RPMI8226 (cell line): ENCODE measurements at regions not wholly inside any gene's neighbourhood (a gene's known extent, or its start where the extent isn't known, plus 50 kb on each side); places are given as distances from the start of the nearest gene placed in this dataset.

Experiments used
- DNase-seq: peaks from one replicate; pipeline ENCODE4 v3.0.0-alpha.2; 2015

GRCh38 chr6:156559162-156559690, 218.0 kb upstream of the ARID1B start:
- no peak for DNase-seq

GRCh38 chr6:156557911-156558259, 219.3 kb upstream of the ARID1B start:
- no peak for DNase-seq

- DNase-seq: no peak
Measured at GRCh38 chr6:156557251-156557910, 219.8 kb upstream of the ARID1B start.

- no peak for DNase-seq
Measured at GRCh38 chr6:156556811-156557210, 220.4 kb upstream of the ARID1B start.

DNA sequence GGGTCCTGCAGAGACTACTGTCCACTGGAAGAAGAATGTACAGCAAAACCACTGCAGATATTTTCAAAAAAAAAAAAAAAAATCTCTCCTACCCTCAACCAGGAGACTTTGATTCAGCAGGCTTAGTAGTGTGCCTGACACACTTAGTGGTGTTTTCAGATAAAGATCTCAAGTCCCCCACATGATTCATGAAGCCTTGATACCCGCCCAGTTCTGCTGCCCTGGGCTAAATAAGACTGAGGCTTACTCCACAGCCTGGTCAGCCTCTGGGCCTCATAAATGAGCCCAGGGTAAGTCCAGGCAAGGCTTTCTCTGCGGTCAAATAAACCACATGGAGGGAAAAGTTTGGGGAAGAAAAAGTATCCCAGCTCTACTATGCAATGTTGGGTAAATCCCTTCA, 222.1 kb upstream of the ARID1B start:
- DNase-seq: no peak

GRCh38 chr6:156554160-156554559, 223.0 kb upstream of the ARID1B start:
- DNase-seq: no peak

DNA sequence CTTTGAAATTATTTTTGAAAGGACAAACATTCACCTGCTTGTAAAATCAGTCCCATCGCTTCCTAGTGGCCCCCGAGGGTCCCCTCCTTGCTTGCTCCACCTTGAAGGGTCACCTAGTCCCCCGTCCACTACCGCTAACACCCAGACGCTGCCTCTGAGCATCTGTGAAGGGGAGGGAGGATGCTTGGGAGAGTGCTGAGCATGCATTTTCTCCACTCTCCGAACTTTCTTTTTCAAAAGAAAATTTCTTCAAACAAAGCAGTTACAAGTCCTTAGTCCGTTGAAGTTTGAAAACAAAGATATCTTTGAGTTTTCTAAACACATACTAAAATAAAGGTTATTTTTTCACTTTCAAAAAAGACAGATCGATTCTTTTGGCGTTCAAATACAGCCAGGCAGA, 224.3 kb upstream of the ARID1B start:
- DNase-seq: no peak

- DNase-seq: no peak
Measured at GRCh38 chr6:156550949-156551348, 226.2 kb upstream of the ARID1B start.

GRCh38 chr6:156545931-156546330, 231.2 kb upstream of the ARID1B start:
- DNase-seq: no peak

GRCh38 chr6:156545021-156545420, 232.2 kb upstream of the ARID1B start:
- no peak for DNase-seq

- no peak for DNase-seq
Measured at GRCh38 chr6:156544046-156544445, 233.1 kb upstream of the ARID1B start.

GRCh38 chr6:156543431-156543830, 233.7 kb upstream of the ARID1B start:
- DNase-seq: no peak

- no peak for DNase-seq
Measured at GRCh38 chr6:156538875-156539660, 238.1 kb upstream of the ARID1B start.

- DNase-seq: no peak
Measured at GRCh38 chr6:156534594-156534993, 242.6 kb upstream of the ARID1B start.

GRCh38 chr6:156533872-156534524, 243.2 kb upstream of the ARID1B start:
- DNase-seq: no peak

DNA sequence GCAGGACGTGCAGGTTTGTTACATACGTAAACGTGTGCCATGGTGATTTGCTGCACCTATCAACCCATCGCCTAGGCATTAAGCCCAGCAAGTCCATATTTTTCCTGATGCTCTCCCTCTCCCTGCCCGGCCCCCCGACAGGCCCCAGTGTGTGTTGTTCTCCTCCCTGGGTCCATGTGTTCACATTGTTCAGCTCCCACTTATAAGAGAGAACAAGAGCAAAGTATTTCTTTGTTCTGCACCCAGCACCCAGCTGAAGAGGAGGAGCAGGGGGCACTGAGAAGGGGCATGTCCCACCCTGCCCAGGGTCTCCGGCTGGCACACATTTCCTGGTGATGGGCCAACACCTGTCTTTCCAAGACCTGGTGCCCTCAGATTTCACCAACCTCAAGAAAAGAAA, 251.1 kb upstream of the ARID1B start:
- no peak for DNase-seq

GRCh38 chr6:156525541-156525940, 251.6 kb upstream of the ARID1B start:
- no peak for DNase-seq

DNA sequence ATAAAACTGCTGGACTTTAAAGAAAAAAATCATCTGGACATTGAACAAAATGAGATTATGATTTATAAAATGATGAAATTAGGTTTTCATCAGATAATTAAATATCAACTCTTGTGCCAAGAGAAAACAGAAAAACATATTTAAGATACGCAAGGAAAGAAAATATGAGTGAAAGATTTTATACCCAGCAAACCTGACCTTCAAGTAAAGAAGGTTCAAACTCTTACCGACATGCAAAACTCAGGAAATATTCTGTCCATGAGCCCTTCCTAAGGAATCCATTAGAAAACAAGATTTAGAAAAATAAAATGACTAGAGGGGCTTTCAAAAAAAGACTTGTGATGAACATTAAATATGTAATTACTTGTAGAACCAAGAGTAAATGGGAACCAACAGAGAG, 257.2 kb upstream of the ARID1B start:
- DNase-seq: no peak

DNA sequence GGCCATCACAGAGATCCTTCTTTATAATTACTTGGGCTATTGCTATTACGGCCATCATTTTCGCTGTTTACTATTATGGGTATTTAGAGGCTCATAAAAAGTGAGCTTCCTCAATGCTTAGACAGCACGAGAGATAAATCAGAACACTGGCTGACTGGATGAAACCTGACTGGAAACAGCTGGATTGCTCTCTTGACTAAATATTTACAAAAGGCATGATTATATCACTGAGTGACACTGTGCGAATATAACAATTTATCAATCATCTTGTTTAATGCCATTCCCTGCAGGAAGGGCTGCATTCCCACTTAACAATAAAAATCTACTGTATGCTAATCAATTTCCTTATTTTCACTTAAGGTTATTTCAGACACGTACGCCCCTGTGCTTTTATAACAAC, 260.1 kb upstream of the ARID1B start:
- DNase-seq: no peak

DNA sequence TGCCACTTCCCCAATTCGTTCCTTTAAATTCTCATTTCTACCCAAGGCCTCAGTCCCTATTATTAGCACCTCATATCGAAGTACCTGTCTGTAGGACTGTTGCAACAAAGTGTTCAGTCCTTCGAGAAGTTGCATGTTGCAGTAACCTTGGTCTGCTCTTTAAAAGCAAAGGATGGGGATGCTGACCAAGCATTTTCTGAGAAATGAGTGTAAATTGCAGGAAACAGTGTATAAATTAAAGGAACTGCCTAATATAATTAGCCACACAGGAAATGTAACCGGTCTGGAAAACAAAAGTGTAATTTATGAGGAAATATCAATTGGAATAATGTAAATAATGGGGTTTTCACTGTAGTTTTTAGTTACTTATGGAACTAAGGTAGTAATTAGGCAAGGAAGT, 261.9 kb upstream of the ARID1B start:
- no peak for DNase-seq

DNA sequence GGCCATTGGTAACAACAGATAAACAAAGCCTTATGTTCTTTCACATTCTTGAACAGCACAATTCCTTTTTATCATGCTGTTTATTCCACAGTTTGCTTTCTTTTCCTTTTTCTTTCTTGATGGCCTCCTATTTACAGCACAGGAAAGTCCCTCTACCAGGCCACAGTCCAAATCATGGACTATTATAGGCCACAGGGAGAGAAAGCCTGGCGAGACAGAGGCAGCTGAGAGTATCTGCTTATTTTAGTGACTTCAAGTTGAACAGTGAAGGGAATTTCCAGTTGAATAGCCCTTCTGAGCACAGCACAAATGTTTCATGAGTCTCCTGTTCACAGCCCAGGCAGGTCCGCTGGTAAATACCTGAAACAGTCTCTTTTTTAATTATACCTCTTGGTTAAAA, 263.7 kb upstream of the ARID1B start:
- no peak for DNase-seq

GRCh38 chr6:156511570-156511969, 265.6 kb upstream of the ARID1B start:
- no peak for DNase-seq

DNA sequence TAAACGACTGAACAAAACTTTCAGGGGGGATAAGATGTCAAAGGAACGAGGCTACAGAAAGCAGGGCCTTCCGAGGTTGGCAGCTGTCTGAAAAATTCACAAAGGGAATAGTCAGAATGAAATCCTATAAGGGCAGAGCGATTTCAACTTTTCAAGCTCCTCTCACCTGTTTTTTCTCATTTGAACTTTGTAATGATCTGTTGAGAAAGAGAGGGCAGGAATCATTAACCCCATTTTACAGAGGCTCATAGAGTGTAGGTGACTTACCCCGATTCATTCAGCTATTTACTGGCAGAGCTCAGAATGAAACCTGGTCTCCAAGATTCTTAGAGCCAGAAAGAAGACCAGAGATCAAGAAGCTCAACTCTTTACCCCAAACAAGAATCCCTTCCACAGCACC, 266.1 kb upstream of the ARID1B start:
- no peak for DNase-seq

GRCh38 chr6:156510242-156510641, 266.9 kb upstream of the ARID1B start:
- no peak for DNase-seq
